GM23248 (cell line): ENCODE measurements at regions not wholly inside any gene's neighbourhood (a gene's known extent, or its start where the extent isn't known, plus 50 kb on each side); places are given as distances from the start of the nearest gene placed in this dataset.

Source experiments
- DNase-seq: peaks from one replicate; pipeline ENCODE4 v3.0.0-alpha.2; 2015
- H2AFZ ChIP-seq: fragments of 200-600 bp; sonication (generic); 2 replicates; pipeline ENCODE4 v1.6.1; 2016; ENCODE audit warnings: antibody characterized with exemption
- H3F3A ChIP-seq: fragments of 200-600 bp; sonication (generic); 2 replicates; pipeline ENCODE4 v1.6.1; 2016; ENCODE audit warnings: mild to moderate bottlenecking, antibody characterized with exemption, mixed run types; ENCODE audit not compliant: insufficient read depth
- H3K27ac ChIP-seq: fragments of 200-600 bp; sonication (generic); 2 replicates; pipeline ENCODE4 v1.5.1; 2016; ENCODE audit warnings: mild to moderate bottlenecking
- H3K27me3 ChIP-seq: fragments of 200-600 bp; sonication (generic); replicated peaks from 2 replicates; pipeline ENCODE4 v1.6.1; 2016; ENCODE audit warnings: mild to moderate bottlenecking; ENCODE audit not compliant: insufficient read depth
- H3K36me3 ChIP-seq: fragments of 200-600 bp; sonication (generic); 2 replicates; pipeline ENCODE4 v1.6.1; 2016; ENCODE audit warnings: low read depth, mild to moderate bottlenecking
- H3K4me1 ChIP-seq: fragments of 200-600 bp; sonication (generic); 2 replicates; pipeline ENCODE4 v1.6.1; 2016; ENCODE audit warnings: mild to moderate bottlenecking; ENCODE audit not compliant: insufficient read depth
- H3K4me2 ChIP-seq: fragments of 200-600 bp; sonication (generic); one replicate; pipeline ENCODE4 v1.6.1; 2016; ENCODE audit warnings: mild to moderate bottlenecking; ENCODE audit not compliant: unreplicated experiment
- H3K4me3 ChIP-seq: fragments of 200-600 bp; sonication (generic); 2 replicates; pipeline ENCODE4 v1.5.1; 2016; ENCODE audit warnings: mild to moderate bottlenecking
- H3K79me2 ChIP-seq: fragments of 200-600 bp; sonication (generic); 2 replicates; pipeline ENCODE4 v1.6.1; 2016; ENCODE audit warnings: mild to moderate bottlenecking; ENCODE audit not compliant: insufficient read depth
- H3K9ac ChIP-seq: fragments of 200-600 bp; sonication (generic); 2 replicates; pipeline ENCODE4 v1.6.1; 2016; ENCODE audit warnings: mild to moderate bottlenecking
- H3K9me2 ChIP-seq: fragments of 200-600 bp; sonication (generic); 2 replicates; pipeline ENCODE4 v1.6.1; 2016; ENCODE audit warnings: mixed run types, mild to moderate bottlenecking, moderate library complexity; ENCODE audit not compliant: insufficient read depth
- H3K9me3 ChIP-seq: fragments of 200-600 bp; sonication (generic); one replicate; pipeline ENCODE4 v1.6.1; 2017; ENCODE audit warnings: low read depth
- H4K20me1 ChIP-seq: fragments of 200-600 bp; sonication (generic); 2 replicates; pipeline ENCODE4 v1.6.0; 2016; ENCODE audit not compliant: insufficient read depth
- EZH2 ChIP-seq: fragments of 200-600 bp; sonication (generic); IDR thresholded peaks from 2 replicates; pipeline ENCODE4 v1.6.1; 2018; ENCODE audit warnings: antibody characterized with exemption, mild to moderate bottlenecking; ENCODE audit not compliant: insufficient read depth, poor library complexity, severe bottlenecking
- EZH2phosphoT487 ChIP-seq: fragments of 200-600 bp; sonication (generic); IDR thresholded peaks from 2 replicates; pipeline ENCODE4 v1.6.1; 2018; ENCODE audit warnings: antibody characterized with exemption, moderate library complexity, mild to moderate bottlenecking, low read depth; ENCODE audit not compliant: insufficient read depth
- WGBS, 2 experiments: methylation state at CpG; one replicate each; pipeline ENCODE4 v1.1.6; 2015 to 2017; ENCODE audit warnings: low lambda C conversion rate in 2 of 2, low coverage in 1 of 2; ENCODE audit errors: missing lambda C conversion rate in 2 of 2; 5-methylcytosine and 5-hydroxymethylcytosine counted together
- in situ Hi-C: fragments of 300-500 bp; cut with MboI; formaldehyde crosslinking; loops from 2 replicates; pipeline ENCODE4 v1.15.0; 2020

GRCh38 chr9:134273647-134274046 is 52.6 kb upstream of the RXRA start:
- Histone ChIP-seq H3K9me3 (no peaks in the 10 kb centered on the region), H2AFZ (no peak overlapping the region), H3K4me1 (no peaks in the 10 kb centered on the region), H3K4me2 (no peak overlapping the region), H3K36me3 (no peaks in the 10 kb centered on the region), H3K27me3 (no peaks in the 10 kb centered on the region; the same call in 1 of the 2 replicates), H3K9ac (no peak overlapping the region), H3K4me3 (no peak overlapping the region), H3K9me2 (no peaks in the 10 kb centered on the region), H3K79me2 (no peaks in the 10 kb centered on the region), H3F3A (no peaks in the 10 kb centered on the region), H4K20me1 (no peaks in the 10 kb centered on the region), H3K27ac (no peak overlapping the region)
- TF ChIP-seq EZH2 (no peak), EZH2phosphoT487 (no peak)
- no peak for DNase-seq
- in situ Hi-C loops = no loop called here
- 76 to 79% methylated on average over 5 of the region's 5 CpGs for WGBS, 2 experiments

GRCh38 chr9:134275375-134275774 is 50.9 kb upstream of the RXRA start:
- no peak for DNase-seq
- H3K9ac ChIP-seq = no peak overlapping the region
- no peaks in the 10 kb centered on the region for H3K36me3 ChIP-seq
- WGBS, 2 experiments = 49 to 51% methylated on average over 7 to 9 of the region's 9 CpGs
- no peaks in the 10 kb centered on the region for H3K9me2 ChIP-seq
- H3K4me3 ChIP-seq = no peak overlapping the region
- H3K4me2 ChIP-seq = no peak overlapping the region
- in situ Hi-C loops = no loop called here
- no peaks in the 10 kb centered on the region for H3K9me3 ChIP-seq
- H3K27ac ChIP-seq = no peak overlapping the region
- H3K27me3 ChIP-seq = no peaks in the 10 kb centered on the region; the same call in 1 of the 2 replicates
- H3K4me1 ChIP-seq = no peaks in the 10 kb centered on the region
- TF ChIP-seq EZH2 (no peak), EZH2phosphoT487 (no peak)
- no peaks in the 10 kb centered on the region for H4K20me1 ChIP-seq
- no peak overlapping the region for H2AFZ ChIP-seq
- H3F3A ChIP-seq = no peaks in the 10 kb centered on the region
- H3K79me2 ChIP-seq = no peaks in the 10 kb centered on the region

- H2AFZ ChIP-seq = no peak overlapping the region
- no peak overlapping the region for H3K27ac ChIP-seq
- no peak overlapping the region for H3K9ac ChIP-seq
- WGBS, 2 experiments = 63% methylated on average over 13 of the region's 13 CpGs
- no peaks in the 10 kb centered on the region for H3K4me1 ChIP-seq
- TF ChIP-seq EZH2phosphoT487 = no peak
- TF ChIP-seq EZH2 = no peak
- H3F3A ChIP-seq = no peaks in the 10 kb centered on the region
- H3K4me3 ChIP-seq = no peak overlapping the region
- H4K20me1 ChIP-seq = no peaks in the 10 kb centered on the region
- H3K9me2 ChIP-seq = no peaks in the 10 kb centered on the region
- in situ Hi-C loops = no loop called here
- H3K27me3 ChIP-seq = peaks cover under 1% of the 10 kb centered on the region; the same call in 1 of the 2 replicates
- H3K36me3 ChIP-seq = no peaks in the 10 kb centered on the region
- H3K4me2 ChIP-seq = no peak overlapping the region
- H3K79me2 ChIP-seq = no peaks in the 10 kb centered on the region
- DNase-seq = no peak
- H3K9me3 ChIP-seq = no peaks in the 10 kb centered on the region
Measured at GRCh38 chr9:134276453-134277245, 49.6 kb upstream of the RXRA start.
